ENCODE measurements at regions not wholly inside any gene's neighbourhood (a gene's known extent, or its start where the extent isn't known, plus 50 kb on each side); places are given as distances from the start of the nearest gene placed in this dataset.
"Not testable (repeated sequence)": the region's sequence is repeated elsewhere in the genome, so short reads cannot be mapped to it uniquely, and the experiment has no call there.

DNA sequence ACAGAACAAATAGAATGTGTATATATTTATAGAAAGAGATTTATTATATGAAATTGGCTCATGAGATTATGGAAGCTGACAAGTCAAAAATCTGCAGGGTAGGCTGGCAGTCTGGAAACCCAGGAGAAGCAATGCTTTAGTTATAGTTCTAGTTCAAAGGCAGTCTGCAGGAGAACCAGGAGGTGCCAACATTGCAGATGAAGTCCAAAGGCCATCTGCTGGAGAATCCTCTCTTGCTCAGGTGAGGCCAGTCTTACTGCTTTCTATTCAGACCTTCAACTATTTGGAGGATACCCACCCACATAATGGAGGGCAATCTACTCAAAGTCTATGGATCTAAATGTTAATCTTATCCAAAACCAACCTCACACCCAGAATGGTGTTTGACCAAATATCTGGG, 75.9 kb upstream of the MRPS6 start:
- H3K27me3 ChIP-seq (ENCODE audit: control insufficient read depth, insufficient read depth, low read length, poor library complexity, severe bottlenecking): no peaks in the 10 kb centered on the region
- H3K4me1 ChIP-seq (ENCODE audit: control insufficient read depth, insufficient read depth, low read length): no peaks in the 10 kb centered on the region
- H3K36me3 ChIP-seq (ENCODE audit: control insufficient read depth, insufficient read depth, low read length): no peaks in the 10 kb centered on the region
- no peaks in the 10 kb centered on the region for H3K9me3 ChIP-seq (ENCODE audit: control insufficient read depth, low read length)
- H3K4me3 ChIP-seq (ENCODE audit: insufficient read depth, low read depth, low read length): no peak overlapping the region
- H3K27ac ChIP-seq (ENCODE audit: insufficient read depth, low read depth, low read length, poor library complexity, severe bottlenecking): no peak overlapping the region

- no peaks in the 10 kb centered on the region for H3K4me1 ChIP-seq (ENCODE audit: control insufficient read depth, insufficient read depth, low read length)
- no peaks in the 10 kb centered on the region for H3K9me3 ChIP-seq (ENCODE audit: control insufficient read depth, low read length)
- H3K27ac ChIP-seq (ENCODE audit: insufficient read depth, low read depth, low read length, poor library complexity, severe bottlenecking): no peak overlapping the region
- no peaks in the 10 kb centered on the region for H3K27me3 ChIP-seq (ENCODE audit: control insufficient read depth, insufficient read depth, low read length, poor library complexity, severe bottlenecking)
- no peaks in the 10 kb centered on the region for H3K36me3 ChIP-seq (ENCODE audit: control insufficient read depth, insufficient read depth, low read length)
- 76 to 98% methylated on average over 4 to 5 of the region's 5 CpGs for WGBS, 2 experiments
- H3K4me3 ChIP-seq (ENCODE audit: insufficient read depth, low read depth, low read length): no peak overlapping the region
Observed at GRCh38 chr21:33994373-33994772, 78.8 kb upstream of the ATP5PO start.

- WGBS, 2 experiments: 82 to 85% methylated on average over 12 of the region's 12 CpGs
Observed at GRCh38 chr21:33993286-33994231, 78.0 kb upstream of the ATP5PO start.

DNA sequence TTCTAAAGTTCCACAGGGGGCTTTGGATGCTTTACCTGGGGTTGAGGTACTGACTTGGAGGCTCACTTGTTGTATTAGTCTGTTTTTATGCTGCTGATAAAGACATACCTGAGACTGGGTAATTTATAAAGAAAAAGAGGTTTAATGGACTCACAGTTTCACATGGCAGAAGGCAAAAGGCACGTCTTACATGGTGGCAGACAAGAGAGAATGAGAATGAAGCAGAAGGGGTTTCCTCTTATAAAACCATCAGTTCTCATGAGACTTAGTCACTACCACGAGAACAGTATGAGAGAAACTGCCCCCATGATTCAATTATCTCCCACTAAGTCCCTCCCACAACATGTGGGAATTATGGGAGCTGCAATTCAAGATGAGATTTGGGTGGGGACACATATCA, 76.8 kb upstream of the ATP5PO start:
- H3K9me3 ChIP-seq (ENCODE audit: control insufficient read depth, low read length); H3K4me1 ChIP-seq (ENCODE audit: control insufficient read depth, insufficient read depth, low read length); H3K27me3 ChIP-seq (ENCODE audit: control insufficient read depth, insufficient read depth, low read length, poor library complexity, severe bottlenecking); H3K4me3 ChIP-seq (ENCODE audit: insufficient read depth, low read depth, low read length); H3K36me3 ChIP-seq (ENCODE audit: control insufficient read depth, insufficient read depth, low read length); H3K27ac ChIP-seq (ENCODE audit: insufficient read depth, low read depth, low read length, poor library complexity, severe bottlenecking): not testable (repeated sequence)
- WGBS, 2 experiments: 62 to 70% methylated on average over 2 of the region's 2 CpGs

More at GRCh38 chr21:33993286-33994231, 78.0 kb upstream of the ATP5PO start:
- Histone ChIP-seq H3K4me3 (ENCODE audit: insufficient read depth, low read depth, low read length) (no peak overlapping the region), H3K27me3 (ENCODE audit: control insufficient read depth, insufficient read depth, low read length, poor library complexity, severe bottlenecking) (no peaks in the 10 kb centered on the region), H3K27ac (ENCODE audit: insufficient read depth, low read depth, low read length, poor library complexity, severe bottlenecking) (no peak overlapping the region), H3K9me3 (ENCODE audit: control insufficient read depth, low read length) (no peaks in the 10 kb centered on the region), H3K4me1 (ENCODE audit: control insufficient read depth, insufficient read depth, low read length) (no peaks in the 10 kb centered on the region), H3K36me3 (ENCODE audit: control insufficient read depth, insufficient read depth, low read length) (no peaks in the 10 kb centered on the region)

DNA sequence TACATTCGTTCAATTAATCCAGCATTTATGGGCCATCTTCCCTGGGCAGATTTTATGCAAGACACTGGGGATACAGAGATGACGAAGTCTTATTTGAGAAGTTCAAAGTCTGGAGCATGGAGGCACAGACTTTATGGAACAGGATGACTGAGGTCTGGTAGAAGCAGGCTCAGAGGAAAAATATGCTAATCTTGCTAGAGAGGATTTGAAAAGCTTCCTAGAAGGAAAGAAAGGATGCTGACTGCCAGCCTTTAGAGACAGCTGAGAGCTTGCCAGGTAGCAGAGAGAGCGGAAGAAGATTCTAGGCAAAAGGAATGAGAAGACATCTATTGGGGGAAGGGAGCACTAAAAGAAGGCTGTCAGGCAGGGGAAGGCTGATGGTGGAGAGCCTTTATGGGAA, 75.5 kb upstream of the ATP5PO start:
- Histone ChIP-seq H3K4me1 (ENCODE audit: control insufficient read depth, insufficient read depth, low read length) (no peaks in the 10 kb centered on the region), H3K4me3 (ENCODE audit: insufficient read depth, low read depth, low read length) (no peak overlapping the region), H3K36me3 (ENCODE audit: control insufficient read depth, insufficient read depth, low read length) (no peaks in the 10 kb centered on the region), H3K27ac (ENCODE audit: insufficient read depth, low read depth, low read length, poor library complexity, severe bottlenecking) (no peak overlapping the region), H3K27me3 (ENCODE audit: control insufficient read depth, insufficient read depth, low read length, poor library complexity, severe bottlenecking) (no peaks in the 10 kb centered on the region), H3K9me3 (ENCODE audit: control insufficient read depth, low read length) (no peaks in the 10 kb centered on the region)
- 93 to 96% methylated on average over 3 of the region's 3 CpGs for WGBS, 2 experiments

GRCh38 chr21:33989440-33989839, 73.8 kb upstream of the ATP5PO start:
- no peak overlapping the region for H3K4me3 ChIP-seq (ENCODE audit: insufficient read depth, low read depth, low read length)
- no peak overlapping the region for H3K27ac ChIP-seq (ENCODE audit: insufficient read depth, low read depth, low read length, poor library complexity, severe bottlenecking)
- no peaks in the 10 kb centered on the region for H3K4me1 ChIP-seq (ENCODE audit: control insufficient read depth, insufficient read depth, low read length)
- no peaks in the 10 kb centered on the region for H3K27me3 ChIP-seq (ENCODE audit: control insufficient read depth, insufficient read depth, low read length, poor library complexity, severe bottlenecking)
- H3K9me3 ChIP-seq (ENCODE audit: control insufficient read depth, low read length): no peaks in the 10 kb centered on the region
- no peaks in the 10 kb centered on the region for H3K36me3 ChIP-seq (ENCODE audit: control insufficient read depth, insufficient read depth, low read length)
- 92 to 97% methylated on average over 2 of the region's 2 CpGs for WGBS, 2 experiments

- H3K4me1 ChIP-seq (ENCODE audit: control insufficient read depth, insufficient read depth, low read length): no peaks in the 10 kb centered on the region
- H3K27me3 ChIP-seq (ENCODE audit: control insufficient read depth, insufficient read depth, low read length, poor library complexity, severe bottlenecking): no peaks in the 10 kb centered on the region
- no peak overlapping the region for H3K27ac ChIP-seq (ENCODE audit: insufficient read depth, low read depth, low read length, poor library complexity, severe bottlenecking)
- no peak overlapping the region for H3K4me3 ChIP-seq (ENCODE audit: insufficient read depth, low read depth, low read length)
- no peaks in the 10 kb centered on the region for H3K36me3 ChIP-seq (ENCODE audit: control insufficient read depth, insufficient read depth, low read length)
- WGBS, 2 experiments: 83 to 90% methylated on average over 9 to 10 of the region's 10 CpGs
- H3K9me3 ChIP-seq (ENCODE audit: control insufficient read depth, low read length): no peaks in the 10 kb centered on the region
Observed at GRCh38 chr21:33988237-33989017, 72.8 kb upstream of the ATP5PO start.

- Histone ChIP-seq H3K4me1 (ENCODE audit: control insufficient read depth, insufficient read depth, low read length) (no peaks in the 10 kb centered on the region), H3K27ac (ENCODE audit: insufficient read depth, low read depth, low read length, poor library complexity, severe bottlenecking) (no peak overlapping the region), H3K4me3 (ENCODE audit: insufficient read depth, low read depth, low read length) (no peak overlapping the region), H3K9me3 (ENCODE audit: control insufficient read depth, low read length) (no peaks in the 10 kb centered on the region), H3K27me3 (ENCODE audit: control insufficient read depth, insufficient read depth, low read length, poor library complexity, severe bottlenecking) (no peaks in the 10 kb centered on the region), H3K36me3 (ENCODE audit: control insufficient read depth, insufficient read depth, low read length) (no peaks in the 10 kb centered on the region)
- 91 to 93% methylated on average over 5 of the region's 5 CpGs for WGBS, 2 experiments
Observed at GRCh38 chr21:33987461-33987860, 71.9 kb upstream of the ATP5PO start.

DNA sequence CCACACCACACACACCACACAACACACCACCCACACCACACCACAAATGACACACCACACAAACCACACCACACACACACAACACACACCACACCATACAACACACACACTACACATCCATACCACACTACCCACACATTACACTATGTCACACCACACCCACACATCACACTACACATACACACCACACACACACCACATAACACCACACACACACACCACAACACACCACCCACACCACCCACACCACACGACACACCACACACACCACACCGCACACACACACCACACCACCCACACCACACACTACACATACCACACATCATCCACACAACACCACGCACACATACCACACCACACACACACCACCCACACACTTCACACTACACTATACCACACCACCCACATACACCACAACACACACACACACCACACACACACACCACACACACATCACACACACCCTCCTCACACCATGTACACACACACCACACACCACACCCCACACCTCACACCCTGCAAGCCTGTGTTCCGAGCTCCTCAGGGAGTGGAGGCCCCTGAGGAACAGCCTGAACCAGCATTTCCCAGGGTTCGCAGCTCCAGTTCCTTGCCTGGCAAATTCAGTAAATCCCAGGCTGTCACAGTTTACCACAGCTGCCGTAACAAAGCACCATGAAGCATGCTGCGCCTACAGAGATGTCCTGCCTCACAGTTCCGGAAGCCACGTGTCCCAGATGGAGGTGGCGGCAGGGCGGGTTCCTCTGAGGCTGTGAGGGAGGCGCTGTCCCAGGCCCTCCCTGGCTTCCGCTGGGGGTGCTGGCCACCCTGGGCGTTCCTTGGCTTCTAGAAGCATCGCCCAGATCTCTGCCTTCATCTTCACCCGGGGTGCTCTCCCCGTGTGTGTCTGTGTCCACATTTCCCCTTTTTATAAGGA, 69.8 kb upstream of the ATP5PO start:
- Histone ChIP-seq H3K9me3 (ENCODE audit: control insufficient read depth, low read length) (no peaks in the 10 kb centered on the region), H3K27ac (ENCODE audit: insufficient read depth, low read depth, low read length, poor library complexity, severe bottlenecking) (no peak overlapping the region), H3K27me3 (ENCODE audit: control insufficient read depth, insufficient read depth, low read length, poor library complexity, severe bottlenecking) (no peaks in the 10 kb centered on the region), H3K36me3 (ENCODE audit: control insufficient read depth, insufficient read depth, low read length) (no peaks in the 10 kb centered on the region), H3K4me1 (ENCODE audit: control insufficient read depth, insufficient read depth, low read length) (no peaks in the 10 kb centered on the region), H3K4me3 (ENCODE audit: insufficient read depth, low read depth, low read length) (no peak overlapping the region)
- 83 to 87% methylated on average over 17 of the region's 17 CpGs for WGBS, 2 experiments

All from ectodermal cell (in vitro differentiated cells).